ENCODE measurements at regions not wholly inside any gene's neighbourhood (a gene's known extent, or its start where the extent isn't known, plus 50 kb on each side); places are given as distances from the start of the nearest gene placed in this dataset.
"Not testable (repeated sequence)": the region's sequence is repeated elsewhere in the genome, so short reads cannot be mapped to it uniquely, and the experiment has no call there.

DNA sequence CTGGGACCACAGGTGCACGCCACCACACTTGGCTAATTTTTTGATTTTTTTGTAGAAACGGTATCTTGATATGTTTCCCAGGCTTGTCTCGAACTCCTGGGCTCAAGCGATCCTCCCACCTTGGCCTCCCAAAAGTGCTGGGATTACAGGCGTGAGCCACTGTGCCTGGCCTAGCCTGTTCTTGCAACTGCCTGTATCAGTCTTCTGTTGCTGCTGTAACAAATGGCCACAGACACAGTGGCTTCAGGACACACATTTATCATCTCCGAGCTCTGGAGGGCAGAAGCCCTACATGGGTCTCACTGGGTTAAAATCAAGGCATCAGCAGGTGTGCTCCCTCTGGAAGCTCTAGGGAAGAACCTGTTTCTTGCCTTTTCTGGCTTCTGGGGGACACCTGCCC, 79.9 kb upstream of the NCOR2 start (continued):
- TF ChIP-seq, protein P1, sequence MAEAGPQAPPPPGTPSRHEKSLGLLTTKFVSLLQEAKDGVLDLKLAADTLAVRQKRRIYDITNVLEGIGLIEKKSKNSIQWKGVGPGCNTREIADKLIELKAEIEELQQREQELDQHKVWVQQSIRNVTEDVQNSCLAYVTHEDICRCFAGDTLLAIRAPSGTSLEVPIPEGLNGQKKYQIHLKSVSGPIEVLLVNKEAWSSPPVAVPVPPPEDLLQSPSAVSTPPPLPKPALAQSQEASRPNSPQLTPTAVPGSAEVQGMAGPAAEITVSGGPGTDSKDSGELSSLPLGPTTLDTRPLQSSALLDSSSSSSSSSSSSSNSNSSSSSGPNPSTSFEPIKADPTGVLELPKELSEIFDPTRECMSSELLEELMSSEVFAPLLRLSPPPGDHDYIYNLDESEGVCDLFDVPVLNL (CRISPR knock-in tag; IDR thresholded peaks at IDR 0.05; ENCODE audit: borderline replicate concordance, low read depth) = no peak
- no peak for TF ChIP-seq IRF2 (CRISPR knock-in tag; IDR thresholded peaks at IDR 0.05; ENCODE audit: borderline replicate concordance, low read depth)

DNA sequence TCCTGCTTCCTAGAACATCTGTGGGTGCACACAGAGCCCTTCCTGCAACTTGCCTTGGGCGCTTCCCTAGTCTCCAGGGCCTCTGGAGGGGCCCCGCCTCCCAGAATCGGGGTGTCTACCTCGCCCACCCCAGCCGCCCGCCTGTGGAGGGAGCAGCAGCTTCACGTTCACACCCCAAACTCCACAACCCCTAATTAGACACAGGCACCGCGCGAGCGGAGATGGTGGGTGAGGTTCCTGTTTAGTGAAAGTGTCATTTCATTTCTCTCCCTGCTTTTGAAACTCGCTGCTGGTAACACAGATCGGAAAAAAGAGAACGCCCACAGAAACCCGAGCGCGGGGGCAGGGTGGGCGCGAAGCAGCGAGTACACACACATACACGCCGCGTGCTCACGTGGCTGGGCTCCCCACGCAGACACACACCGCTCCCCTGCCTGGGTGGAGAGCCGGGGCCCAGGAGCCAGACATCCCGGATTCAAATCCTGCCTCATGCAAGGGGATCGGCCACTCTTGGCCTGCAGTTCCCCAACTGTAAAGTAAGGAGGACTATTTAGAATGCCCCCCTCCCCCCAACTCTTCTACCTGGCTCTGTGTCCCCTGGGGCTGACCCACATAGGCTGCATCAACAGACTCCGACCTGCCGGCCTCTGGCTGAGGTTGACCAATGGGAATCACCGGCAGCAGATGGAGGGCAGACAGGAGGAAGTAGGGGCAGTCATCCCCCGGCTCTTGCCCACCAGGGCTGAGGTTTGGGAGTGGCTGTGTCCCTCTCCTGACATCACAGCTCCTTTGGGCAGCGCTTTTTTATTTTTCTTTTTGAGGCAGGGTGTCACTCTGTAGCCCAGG, 79.2 kb upstream of the NCOR2 start:
- Mint-ChIP-seq H3K4me1 (peaks cover 16% of the 10 kb centered on the region), H3K27ac (no peak overlapping the region), H3K27me3 (ENCODE audit: low read depth) (peaks cover 6% of the 10 kb centered on the region), H3K9me3 (peaks cover 29% of the 10 kb centered on the region), H3K4me3 (no peak overlapping the region), H3K36me3 (peaks cover 21% of the 10 kb centered on the region)
- POLR2A ChIA-PET = interaction anchor here (0.6 kb wide), 1 partner anchor 389 kb away, joined by 3 read pairs; no protein-coding TSS in a partner anchor
- DNase-seq (ENCODE audit: low spot score) (no peak), ATAC-seq (peak; percentile 34)
- CTCF ChIA-PET = no interaction called here
- TF ChIP-seq, protein P2, sequence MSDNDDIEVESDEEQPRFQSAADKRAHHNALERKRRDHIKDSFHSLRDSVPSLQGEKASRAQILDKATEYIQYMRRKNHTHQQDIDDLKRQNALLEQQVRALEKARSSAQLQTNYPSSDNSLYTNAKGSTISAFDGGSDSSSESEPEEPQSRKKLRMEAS (CRISPR knock-in tag; IDR thresholded peaks at IDR 0.05) = 0 out of 2 replicates have a peak, but pooled peaks have one; percentile 27
- TF ChIP-seq NR3C1 (CRISPR knock-in tag; conservative IDR thresholded peaks at IDR 0.05; ENCODE audit: low read depth) = no peak
- peak; percentile 8; the same call in 1 of the 2 replicates for TF ChIP-seq NFYB (CRISPR knock-in tag; conservative IDR thresholded peaks at IDR 0.05; ENCODE audit: low read depth)
- TF ChIP-seq, protein P3, sequence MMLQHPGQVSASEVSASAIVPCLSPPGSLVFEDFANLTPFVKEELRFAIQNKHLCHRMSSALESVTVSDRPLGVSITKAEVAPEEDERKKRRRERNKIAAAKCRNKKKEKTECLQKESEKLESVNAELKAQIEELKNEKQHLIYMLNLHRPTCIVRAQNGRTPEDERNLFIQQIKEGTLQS (CRISPR knock-in tag; conservative IDR thresholded peaks at IDR 0.05) = no peak

DNA sequence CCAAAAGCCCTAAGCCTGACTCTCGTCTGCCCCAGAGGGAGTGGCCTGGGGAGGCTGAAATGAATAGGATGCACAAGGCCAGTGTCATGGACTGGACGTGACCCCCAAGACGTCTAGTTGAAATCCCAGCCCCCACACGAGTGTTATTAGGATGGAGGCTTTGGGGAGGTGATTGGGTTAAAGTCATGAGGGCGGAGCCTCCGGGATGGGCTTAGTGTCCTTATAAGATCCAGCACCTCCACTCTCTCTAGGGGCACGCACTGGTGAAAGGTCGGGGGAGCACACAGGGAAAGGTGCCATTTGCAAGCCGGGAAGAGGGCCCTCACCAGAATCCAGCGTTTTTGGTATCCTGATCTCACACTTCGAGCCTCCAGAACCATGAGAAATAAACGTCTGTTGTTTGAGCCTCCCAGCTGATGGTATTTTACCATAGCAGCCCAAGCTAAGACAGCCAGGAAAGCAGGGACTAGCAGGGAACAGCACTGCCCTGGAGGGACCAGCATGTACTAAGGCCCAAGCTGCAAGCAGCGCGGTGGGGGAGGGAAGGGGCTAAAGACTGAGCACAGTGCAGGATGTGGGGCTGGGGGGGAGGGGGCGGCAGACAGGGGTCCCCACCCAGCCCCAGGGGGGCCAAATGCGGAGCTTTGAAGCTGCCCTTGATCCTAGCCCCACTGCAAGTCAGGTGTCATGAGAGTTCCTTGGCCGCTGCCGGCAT, 78.3 kb upstream of the NCOR2 start:
- POLR2A ChIA-PET = no interaction called here
- H3K4me1 Mint-ChIP-seq = peaks cover 16% of the 10 kb centered on the region
- TF ChIP-seq, protein P4, sequence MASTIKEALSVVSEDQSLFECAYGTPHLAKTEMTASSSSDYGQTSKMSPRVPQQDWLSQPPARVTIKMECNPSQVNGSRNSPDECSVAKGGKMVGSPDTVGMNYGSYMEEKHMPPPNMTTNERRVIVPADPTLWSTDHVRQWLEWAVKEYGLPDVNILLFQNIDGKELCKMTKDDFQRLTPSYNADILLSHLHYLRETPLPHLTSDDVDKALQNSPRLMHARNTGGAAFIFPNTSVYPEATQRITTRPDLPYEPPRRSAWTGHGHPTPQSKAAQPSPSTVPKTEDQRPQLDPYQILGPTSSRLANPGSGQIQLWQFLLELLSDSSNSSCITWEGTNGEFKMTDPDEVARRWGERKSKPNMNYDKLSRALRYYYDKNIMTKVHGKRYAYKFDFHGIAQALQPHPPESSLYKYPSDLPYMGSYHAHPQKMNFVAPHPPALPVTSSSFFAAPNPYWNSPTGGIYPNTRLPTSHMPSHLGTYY (CRISPR knock-in tag; IDR thresholded peaks at IDR 0.05) = no peak
- TF ChIP-seq EMX1 (CRISPR knock-in tag; IDR thresholded peaks at IDR 0.05) (no peak), PRRX2 (CRISPR knock-in tag; IDR thresholded peaks at IDR 0.05) (no peak), TEAD1 (CRISPR knock-in tag; IDR thresholded peaks at IDR 0.05) (no peak)
- TF ChIP-seq, protein P5, sequence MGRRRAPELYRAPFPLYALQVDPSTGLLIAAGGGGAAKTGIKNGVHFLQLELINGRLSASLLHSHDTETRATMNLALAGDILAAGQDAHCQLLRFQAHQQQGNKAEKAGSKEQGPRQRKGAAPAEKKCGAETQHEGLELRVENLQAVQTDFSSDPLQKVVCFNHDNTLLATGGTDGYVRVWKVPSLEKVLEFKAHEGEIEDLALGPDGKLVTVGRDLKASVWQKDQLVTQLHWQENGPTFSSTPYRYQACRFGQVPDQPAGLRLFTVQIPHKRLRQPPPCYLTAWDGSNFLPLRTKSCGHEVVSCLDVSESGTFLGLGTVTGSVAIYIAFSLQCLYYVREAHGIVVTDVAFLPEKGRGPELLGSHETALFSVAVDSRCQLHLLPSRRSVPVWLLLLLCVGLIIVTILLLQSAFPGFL (CRISPR knock-in tag; IDR thresholded peaks at IDR 0.05; ENCODE audit: borderline replicate concordance) = no peak
- TF ChIP-seq, protein P6, sequence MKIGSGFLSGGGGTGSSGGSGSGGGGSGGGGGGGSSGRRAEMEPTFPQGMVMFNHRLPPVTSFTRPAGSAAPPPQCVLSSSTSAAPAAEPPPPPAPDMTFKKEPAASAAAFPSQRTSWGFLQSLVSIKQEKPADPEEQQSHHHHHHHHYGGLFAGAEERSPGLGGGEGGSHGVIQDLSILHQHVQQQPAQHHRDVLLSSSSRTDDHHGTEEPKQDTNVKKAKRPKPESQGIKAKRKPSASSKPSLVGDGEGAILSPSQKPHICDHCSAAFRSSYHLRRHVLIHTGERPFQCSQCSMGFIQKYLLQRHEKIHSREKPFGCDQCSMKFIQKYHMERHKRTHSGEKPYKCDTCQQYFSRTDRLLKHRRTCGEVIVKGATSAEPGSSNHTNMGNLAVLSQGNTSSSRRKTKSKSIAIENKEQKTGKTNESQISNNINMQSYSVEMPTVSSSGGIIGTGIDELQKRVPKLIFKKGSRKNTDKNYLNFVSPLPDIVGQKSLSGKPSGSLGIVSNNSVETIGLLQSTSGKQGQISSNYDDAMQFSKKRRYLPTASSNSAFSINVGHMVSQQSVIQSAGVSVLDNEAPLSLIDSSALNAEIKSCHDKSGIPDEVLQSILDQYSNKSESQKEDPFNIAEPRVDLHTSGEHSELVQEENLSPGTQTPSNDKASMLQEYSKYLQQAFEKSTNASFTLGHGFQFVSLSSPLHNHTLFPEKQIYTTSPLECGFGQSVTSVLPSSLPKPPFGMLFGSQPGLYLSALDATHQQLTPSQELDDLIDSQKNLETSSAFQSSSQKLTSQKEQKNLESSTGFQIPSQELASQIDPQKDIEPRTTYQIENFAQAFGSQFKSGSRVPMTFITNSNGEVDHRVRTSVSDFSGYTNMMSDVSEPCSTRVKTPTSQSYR (CRISPR knock-in tag; IDR thresholded peaks at IDR 0.05) = no peak
- TF ChIP-seq, protein P3 (CRISPR knock-in tag; conservative IDR thresholded peaks at IDR 0.05) = no peak
- DNase-seq (ENCODE audit: low spot score) = no peak
- CTCF ChIA-PET = interaction anchor here (1.5 kb wide), 1 partner anchor 10 kb away, joined by 3 read pairs; no protein-coding TSS in a partner anchor
- H3K9me3 Mint-ChIP-seq = peaks cover 32% of the 10 kb centered on the region
- H3K36me3 Mint-ChIP-seq = peaks cover 21% of the 10 kb centered on the region
- H3K27me3 Mint-ChIP-seq (ENCODE audit: low read depth) = peaks cover 6% of the 10 kb centered on the region
- peak; percentile 55 for ATAC-seq
- no peak overlapping the region for H3K4me3 Mint-ChIP-seq
- no peak overlapping the region for H3K27ac Mint-ChIP-seq

DNA sequence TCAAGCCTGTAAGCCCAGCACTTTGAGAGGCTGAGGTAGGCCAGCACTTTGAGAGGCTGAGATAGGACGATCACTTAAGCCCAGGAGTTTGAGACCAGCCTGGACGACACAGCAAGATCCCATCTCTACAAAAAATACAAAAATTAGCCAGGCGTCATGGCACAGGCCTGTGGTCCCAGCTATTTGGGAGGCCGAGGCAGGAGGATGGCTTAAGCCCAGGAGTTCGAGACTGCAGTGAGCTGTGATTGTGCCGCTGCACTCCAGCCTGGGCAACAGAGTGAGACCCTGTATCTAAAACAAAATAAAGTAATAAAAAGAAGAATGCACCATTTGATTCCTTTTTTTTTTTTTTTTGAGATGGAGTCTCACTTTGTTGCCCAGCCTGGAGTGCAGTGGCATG, 76.4 kb upstream of the NCOR2 start:
- H3K9me3 Mint-ChIP-seq = peaks cover 23% of the 10 kb centered on the region
- H3K36me3 Mint-ChIP-seq; DNase-seq (ENCODE audit: low spot score); H3K27ac Mint-ChIP-seq; ATAC-seq; H3K4me3 Mint-ChIP-seq; CTCF ChIA-PET; H3K27me3 Mint-ChIP-seq (ENCODE audit: low read depth): not testable (repeated sequence)
- POLR2A ChIA-PET = interaction anchor here (0.7 kb wide), 1 partner anchor 347 kb away, joined by 5 read pairs; no protein-coding TSS in a partner anchor
- H3K4me1 Mint-ChIP-seq = peaks cover 16% of the 10 kb centered on the region

Data from WTC11 (cell line).